GM21447 (cell line): ENCODE measurements at regions not wholly inside any gene's neighbourhood (a gene's known extent, or its start where the extent isn't known, plus 50 kb on each side); places are given as distances from the start of the nearest gene placed in this dataset.

Source experiments
- ATAC-seq: cut with Tn5 transposase; IDR thresholded peaks from one replicate; pipeline ENCODE4 v1.9.1; 2021; ENCODE audit not compliant: unreplicated experiment

- ATAC-seq = no peak
These were observed 85.2 kb upstream of the IQSEC1 start for GRCh38 chr3:13158408-13158807.

- no peak for ATAC-seq
These were observed 84.8 kb upstream of the IQSEC1 start for GRCh38 chr3:13157986-13158385.

- ATAC-seq = no peak
These were observed 79.8 kb upstream of the IQSEC1 start for GRCh38 chr3:13152826-13153710.

- no peak for ATAC-seq
These were observed 77.4 kb upstream of the IQSEC1 start for GRCh38 chr3:13150624-13151023.

GRCh38 chr3:13149330-13150108, 76.3 kb upstream of the IQSEC1 start:
- no peak for ATAC-seq

- ATAC-seq = no peak
These were observed 75.5 kb upstream of the IQSEC1 start for GRCh38 chr3:13148561-13149329.

- ATAC-seq = no peak
These were observed 74.9 kb upstream of the IQSEC1 start for GRCh38 chr3:13148126-13148525.

- no peak for ATAC-seq
These were observed 74.1 kb upstream of the IQSEC1 start for GRCh38 chr3:13147344-13147743.

- no peak for ATAC-seq
These were observed 73.5 kb upstream of the IQSEC1 start for GRCh38 chr3:13146643-13147143.

GRCh38 chr3:13145826-13146642, 72.8 kb upstream of the IQSEC1 start:
- ATAC-seq = no peak

GRCh38 chr3:13145131-13145825, 72.0 kb upstream of the IQSEC1 start:
- no peak for ATAC-seq

GRCh38 chr3:13144163-13145023, 71.2 kb upstream of the IQSEC1 start:
- ATAC-seq = no peak

GRCh38 chr3:13143381-13144004, 70.3 kb upstream of the IQSEC1 start:
- no peak for ATAC-seq

- no peak for ATAC-seq
These were observed 69.5 kb upstream of the IQSEC1 start for GRCh38 chr3:13142552-13143380.

- ATAC-seq = no peak
These were observed 68.8 kb upstream of the IQSEC1 start for GRCh38 chr3:13141991-13142412.

- no peak for ATAC-seq
These were observed 68.0 kb upstream of the IQSEC1 start for GRCh38 chr3:13141183-13141582.

- ATAC-seq = no peak
These were observed 67.4 kb upstream of the IQSEC1 start for GRCh38 chr3:13140596-13140995.
